SK-N-SH treated with all-trans-retinoic acid at 6 μM for 48 hours (cell line): ENCODE measurements at regions not wholly inside any gene's neighbourhood (a gene's known extent, or its start where the extent isn't known, plus 50 kb on each side); places are given as distances from the start of the nearest gene placed in this dataset.

Source experiments
- ATAC-seq: fragments of 200-7000 bp; cut with Tn5 transposase; 3 replicates; pipeline ENCODE4 v1.9.1; 2020; ENCODE audit warnings: mild to moderate bottlenecking, moderate library complexity
- ARNTL ChIP-seq: fragments of 450-650 bp; formaldehyde crosslinking; IDR thresholded peaks from 2 replicates; pipeline ENCODE4 v1.5.0; 2020; ENCODE audit warnings: low read depth, mild to moderate bottlenecking, moderate library complexity, borderline replicate concordance
- BACH2 ChIP-seq: fragments of 250-450 bp; sonication (Bioruptor Pico); IDR thresholded peaks from 2 replicates; pipeline ENCODE4 v1.9.0; 2021; ENCODE audit warnings: mild to moderate bottlenecking, borderline replicate concordance
- CREB5 ChIP-seq: fragments of 250-450 bp; sonication (Bioruptor Pico); IDR thresholded peaks from 2 replicates; pipeline ENCODE4 v1.5.1; 2020; ENCODE audit warnings: low read depth, mild to moderate bottlenecking, moderate library complexity
- CSDC2 ChIP-seq: fragments of 250-450 bp; sonication (Bioruptor Pico); IDR thresholded peaks from 2 replicates; pipeline ENCODE4 v1.5.0; 2020; ENCODE audit warnings: mild to moderate bottlenecking, moderate library complexity
- CSRNP3 ChIP-seq: fragments of 250-450 bp; sonication (Bioruptor Pico); IDR thresholded peaks from 2 replicates; pipeline ENCODE4 v1.5.1; 2021; ENCODE audit warnings: mild to moderate bottlenecking, moderate library complexity
- ESRRG ChIP-seq: fragments of 250-450 bp; sonication (Bioruptor Pico); IDR thresholded peaks from 2 replicates; pipeline ENCODE4 v1.6.1; 2021; ENCODE audit warnings: mild to moderate bottlenecking
- ISL1 ChIP-seq: fragments of 250-450 bp; sonication (Bioruptor Pico); IDR thresholded peaks from 2 replicates; pipeline ENCODE4 v2.1.2; 2022; ENCODE audit warnings: mild to moderate bottlenecking, moderate library complexity
- OSR1 ChIP-seq: fragments of 250-450 bp; sonication (Bioruptor Pico); IDR thresholded peaks from 2 replicates; pipeline ENCODE4 v1.8.0; 2022; ENCODE audit warnings: moderate library complexity, mild to moderate bottlenecking, inconsistent platforms
- PPARA ChIP-seq: fragments of 250-450 bp; sonication (Bioruptor Pico); IDR thresholded peaks from 2 replicates; pipeline ENCODE4 v1.5.0; 2020; ENCODE audit warnings: mild to moderate bottlenecking, borderline replicate concordance
- RARB ChIP-seq: fragments of 250-450 bp; sonication (Bioruptor Pico); IDR thresholded peaks from 2 replicates; pipeline ENCODE4 v1.8.0; 2021; ENCODE audit warnings: mild to moderate bottlenecking, moderate library complexity
- TOX ChIP-seq: fragments of 250-450 bp; sonication (Bioruptor Pico); IDR thresholded peaks from 2 replicates; pipeline ENCODE4 v1.8.0; 2021; ENCODE audit warnings: mild to moderate bottlenecking, moderate library complexity, borderline replicate concordance
- ZC3H10 ChIP-seq: fragments of 250-450 bp; sonication (Bioruptor Pico); IDR thresholded peaks from 2 replicates; pipeline ENCODE4 v1.5.1; 2021; ENCODE audit warnings: mild to moderate bottlenecking, moderate library complexity
- ZFP3 ChIP-seq: fragments of 250-450 bp; sonication (Bioruptor Pico); IDR thresholded peaks from 2 replicates; pipeline ENCODE4 v1.5.0; 2020; ENCODE audit warnings: mild to moderate bottlenecking, moderate library complexity
- ZNF565 ChIP-seq: fragments of 450-650 bp; formaldehyde crosslinking; conservative IDR thresholded peaks from 2 replicates; pipeline ENCODE4 v1.5.0; 2020; ENCODE audit warnings: low read depth, mild to moderate bottlenecking, moderate library complexity
- ZNF70 ChIP-seq: fragments of 450-650 bp; formaldehyde crosslinking; IDR thresholded peaks from 2 replicates; pipeline ENCODE4 v1.5.0; 2020; ENCODE audit warnings: mild to moderate bottlenecking, moderate library complexity
- TF ChIP-seq, protein P1 (sequence below): fragments of 250-450 bp; sonication (Bioruptor Pico); IDR thresholded peaks from 2 replicates; pipeline ENCODE4 v1.8.0; 2021; ENCODE audit warnings: low read depth, mild to moderate bottlenecking, moderate library complexity, borderline replicate concordance
- TF ChIP-seq, protein P2 (sequence below): fragments of 250-450 bp; sonication (Bioruptor Pico); IDR thresholded peaks from 2 replicates; pipeline ENCODE4 v1.8.0; 2020; ENCODE audit warnings: mild to moderate bottlenecking, moderate library complexity, borderline replicate concordance

- ATAC-seq, result no peak
- TF ChIP-seq ESRRG (CRISPR knock-in tag), result no peak
- TF ChIP-seq, protein P1, sequence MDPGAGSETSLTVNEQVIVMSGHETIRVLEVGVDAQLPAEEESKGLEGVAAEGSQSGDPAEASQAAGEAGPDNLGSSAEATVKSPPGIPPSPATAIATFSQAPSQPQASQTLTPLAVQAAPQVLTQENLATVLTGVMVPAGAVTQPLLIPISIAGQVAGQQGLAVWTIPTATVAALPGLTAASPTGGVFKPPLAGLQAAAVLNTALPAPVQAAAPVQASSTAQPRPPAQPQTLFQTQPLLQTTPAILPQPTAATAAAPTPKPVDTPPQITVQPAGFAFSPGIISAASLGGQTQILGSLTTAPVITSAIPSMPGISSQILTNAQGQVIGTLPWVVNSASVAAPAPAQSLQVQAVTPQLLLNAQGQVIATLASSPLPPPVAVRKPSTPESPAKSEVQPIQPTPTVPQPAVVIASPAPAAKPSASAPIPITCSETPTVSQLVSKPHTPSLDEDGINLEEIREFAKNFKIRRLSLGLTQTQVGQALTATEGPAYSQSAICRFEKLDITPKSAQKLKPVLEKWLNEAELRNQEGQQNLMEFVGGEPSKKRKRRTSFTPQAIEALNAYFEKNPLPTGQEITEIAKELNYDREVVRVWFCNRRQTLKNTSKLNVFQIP (CRISPR knock-in tag), result no peak
- TF ChIP-seq CSRNP3, result no peak
These were observed 381.6 kb upstream of the ADAMTS16 start for GRCh38 chr5:4758550-4758949.

- TF ChIP-seq ARNTL (CRISPR knock-in tag), result no peak
- TF ChIP-seq PPARA (CRISPR knock-in tag), result no peak
- TF ChIP-seq ZC3H10 (CRISPR knock-in tag), result no peak
- no peak for ATAC-seq
These were observed 381.1 kb upstream of the ADAMTS16 start for GRCh38 chr5:4758996-4759395.

GRCh38 chr5:4762316-4762715, 377.8 kb upstream of the ADAMTS16 start:
- ATAC-seq, result no peak
- no peak for TF ChIP-seq BACH2
- TF ChIP-seq, protein P2, sequence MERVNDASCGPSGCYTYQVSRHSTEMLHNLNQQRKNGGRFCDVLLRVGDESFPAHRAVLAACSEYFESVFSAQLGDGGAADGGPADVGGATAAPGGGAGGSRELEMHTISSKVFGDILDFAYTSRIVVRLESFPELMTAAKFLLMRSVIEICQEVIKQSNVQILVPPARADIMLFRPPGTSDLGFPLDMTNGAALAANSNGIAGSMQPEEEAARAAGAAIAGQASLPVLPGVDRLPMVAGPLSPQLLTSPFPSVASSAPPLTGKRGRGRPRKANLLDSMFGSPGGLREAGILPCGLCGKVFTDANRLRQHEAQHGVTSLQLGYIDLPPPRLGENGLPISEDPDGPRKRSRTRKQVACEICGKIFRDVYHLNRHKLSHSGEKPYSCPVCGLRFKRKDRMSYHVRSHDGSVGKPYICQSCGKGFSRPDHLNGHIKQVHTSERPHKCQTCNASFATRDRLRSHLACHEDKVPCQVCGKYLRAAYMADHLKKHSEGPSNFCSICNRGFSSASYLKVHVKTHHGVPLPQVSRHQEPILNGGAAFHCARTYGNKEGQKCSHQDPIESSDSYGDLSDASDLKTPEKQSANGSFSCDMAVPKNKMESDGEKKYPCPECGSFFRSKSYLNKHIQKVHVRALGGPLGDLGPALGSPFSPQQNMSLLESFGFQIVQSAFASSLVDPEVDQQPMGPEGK (CRISPR knock-in tag), result no peak
- no peak for TF ChIP-seq CSDC2 (CRISPR knock-in tag)
- TF ChIP-seq RARB (CRISPR knock-in tag), result no peak
- no peak for TF ChIP-seq CREB5 (CRISPR knock-in tag)
- TF ChIP-seq TOX, result no peak
- no peak for TF ChIP-seq ZFP3 (CRISPR knock-in tag)
- TF ChIP-seq ZNF70 (CRISPR knock-in tag), result no peak
- TF ChIP-seq CSRNP3, result no peak

GRCh38 chr5:4765411-4765810, 374.7 kb upstream of the ADAMTS16 start:
- TF ChIP-seq ZNF565 (no peak), CSRNP3 (no peak), ISL1 (CRISPR knock-in tag) (no peak), ZNF70 (CRISPR knock-in tag) (no peak), TOX (no peak), OSR1 (CRISPR knock-in tag) (no peak)
- TF ChIP-seq, protein P1 (CRISPR knock-in tag), result no peak
- TF ChIP-seq, protein P2 (CRISPR knock-in tag), result no peak
- ATAC-seq, result no peak
